Stimulated activated memory B cell treated with anti-CD40 and anti-IgM and Interleukin-4, amounts not matched to agents 10 μg/mL and 1 μg/mL and 100 μg/mL, for 72 hours (primary cell): ENCODE measurements at regions not wholly inside any gene's neighbourhood (a gene's known extent, or its start where the extent isn't known, plus 50 kb on each side); places are given as distances from the start of the nearest gene placed in this dataset.
A peak's percentile ranks its signal among the peaks of the same experiment; 100 is the strongest.

Experiments used
- ATAC-seq: fragments of 150-1000 bp; cut with Tn5 transposase; 2 replicates; pipeline ENCODE4 v1.10.0; 2021
- H3K27ac Mint-ChIP-seq: one replicate; pipeline ENCODE4 v1.8.0; 2022; ENCODE audit warnings: mild to moderate bottlenecking, mixed read lengths
- H3K27me3 Mint-ChIP-seq: one replicate; pipeline ENCODE4 v1.8.0; 2022; ENCODE audit warnings: mixed read lengths
- H3K36me3 Mint-ChIP-seq: one replicate; pipeline ENCODE4 v1.8.0; 2022; ENCODE audit warnings: mixed read lengths
- H3K4me1 Mint-ChIP-seq: one replicate; pipeline ENCODE4 v1.8.0; 2022; ENCODE audit warnings: mixed read lengths
- H3K4me3 Mint-ChIP-seq: one replicate; pipeline ENCODE4 v1.8.0; 2022; ENCODE audit warnings: mild to moderate bottlenecking, moderate library complexity, mixed read lengths
- H3K9me3 Mint-ChIP-seq: one replicate; pipeline ENCODE4 v1.8.0; 2022; ENCODE audit warnings: mixed read lengths

DNA sequence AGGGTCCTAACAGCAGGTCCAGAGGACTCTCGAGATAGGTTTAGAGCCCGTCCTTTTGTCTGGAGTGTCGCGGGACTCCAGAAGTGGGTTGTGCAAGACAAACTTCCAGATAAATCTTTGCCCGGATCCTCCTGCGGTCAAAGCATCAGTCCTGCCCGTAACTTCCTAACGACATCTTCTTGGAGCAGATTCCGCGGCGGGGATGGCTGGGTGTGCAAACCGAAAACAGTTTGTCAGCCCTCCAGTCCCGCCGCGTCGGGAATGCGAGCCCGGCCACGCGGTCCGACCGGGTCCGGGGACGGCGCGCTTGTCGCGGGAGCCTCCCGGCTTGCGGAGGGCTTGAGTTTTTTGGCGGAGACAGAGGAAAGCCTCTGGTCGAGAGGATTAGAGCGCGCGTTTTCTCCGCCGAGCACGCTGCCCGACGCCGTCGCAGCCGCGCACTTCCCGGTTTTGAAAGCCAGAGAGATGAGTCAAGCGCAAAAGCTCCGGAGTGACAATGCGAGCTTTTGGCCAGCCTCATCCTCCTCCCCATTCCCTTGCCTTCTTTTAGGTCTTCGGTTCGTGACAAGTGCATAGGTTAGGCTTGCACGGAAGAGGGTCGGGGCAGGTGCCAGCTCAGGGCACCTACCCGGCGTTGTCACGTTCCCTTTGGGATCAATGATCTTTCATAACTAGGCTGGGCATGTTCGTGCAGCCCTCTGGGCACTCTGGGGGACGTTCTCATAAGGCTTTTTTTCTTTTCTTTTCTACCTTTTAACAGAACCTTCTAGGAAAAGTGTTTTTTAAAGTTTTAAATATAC, 91.3 kb upstream of the PRDM1 start:
- ATAC-seq = no peak
- H3K36me3 Mint-ChIP-seq = no peaks in the 10 kb centered on the region
- peaks cover 24% of the 10 kb centered on the region for H3K4me1 Mint-ChIP-seq
- H3K27me3 Mint-ChIP-seq = peaks cover 9% of the 10 kb centered on the region
- H3K4me3 Mint-ChIP-seq = peak overlapping the region; percentile 95
- no peaks in the 10 kb centered on the region for H3K9me3 Mint-ChIP-seq
- peak overlapping the region; percentile 46 for H3K27ac Mint-ChIP-seq

DNA sequence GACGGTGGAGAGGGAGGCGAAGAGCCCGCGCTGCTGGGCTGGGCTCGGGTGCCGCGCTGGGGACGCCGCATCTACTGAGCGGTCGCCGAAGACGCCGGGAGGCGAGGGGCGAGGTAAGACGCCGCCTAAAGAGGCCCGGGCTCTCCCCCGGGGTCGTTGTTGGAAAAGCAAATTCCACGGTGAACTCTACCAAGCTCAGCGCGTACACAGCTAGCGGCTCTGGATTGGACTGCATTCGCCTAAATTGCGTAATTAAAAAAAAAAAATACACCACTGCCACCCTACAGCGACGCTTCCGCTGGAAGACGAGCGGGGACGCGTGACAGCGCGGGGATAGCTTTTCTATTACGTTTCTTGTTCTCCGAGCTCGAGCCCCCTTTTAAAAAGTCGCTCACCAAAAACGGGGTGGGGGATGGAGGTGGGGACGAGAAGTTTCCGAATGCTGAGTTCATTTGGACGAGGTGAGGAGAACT, 92.0 kb upstream of the PRDM1 start:
- H3K36me3 Mint-ChIP-seq = no peaks in the 10 kb centered on the region
- no peaks in the 10 kb centered on the region for H3K9me3 Mint-ChIP-seq
- peak; percentile 37 for ATAC-seq
- H3K27me3 Mint-ChIP-seq = peaks cover 9% of the 10 kb centered on the region
- H3K4me1 Mint-ChIP-seq = peaks cover 24% of the 10 kb centered on the region
- H3K27ac Mint-ChIP-seq = peak overlapping the region; percentile 46
- peak overlapping the region; percentile 95 for H3K4me3 Mint-ChIP-seq

DNA sequence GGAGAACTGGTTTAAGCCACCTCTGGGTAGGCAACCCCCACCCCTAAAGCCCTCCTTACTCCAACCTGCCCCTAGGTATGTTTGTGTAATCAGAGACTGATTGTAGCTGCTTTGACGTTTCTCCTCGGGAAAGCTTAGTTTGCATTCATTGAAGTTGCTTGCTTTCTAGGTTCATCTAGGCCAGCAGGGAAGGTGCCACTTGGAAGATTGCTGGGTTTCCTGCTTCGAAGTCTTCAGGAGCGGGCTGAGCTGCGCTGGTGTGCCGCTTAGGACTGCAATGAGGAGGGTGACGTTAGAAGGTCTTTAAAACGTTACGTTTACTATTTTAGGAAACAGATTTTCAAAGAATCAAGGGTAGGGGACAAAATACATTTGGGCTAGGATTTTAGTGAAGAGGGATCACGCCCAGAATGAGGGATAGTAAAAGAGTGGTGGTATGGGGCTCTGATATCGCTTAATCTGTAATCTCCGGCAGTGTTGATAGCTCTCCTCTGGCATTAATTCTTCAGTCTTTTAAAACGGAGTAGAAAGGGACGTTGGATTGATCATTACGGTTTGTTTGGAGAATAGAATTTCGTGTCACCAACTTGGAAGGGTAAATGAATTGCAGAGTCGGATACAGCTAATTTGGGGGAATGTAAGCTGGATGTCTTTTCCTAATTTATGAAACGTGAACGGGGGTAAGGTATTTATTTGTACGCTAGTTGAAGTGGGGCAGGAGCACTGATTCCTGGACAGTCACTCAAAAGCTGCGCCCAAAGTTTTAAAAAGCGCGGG, 92.6 kb upstream of the PRDM1 start:
- H3K4me3 Mint-ChIP-seq = peak overlapping the region; percentile 95
- peak overlapping the region; percentile 46 for H3K27ac Mint-ChIP-seq
- H3K9me3 Mint-ChIP-seq = no peaks in the 10 kb centered on the region
- peaks cover 9% of the 10 kb centered on the region for H3K27me3 Mint-ChIP-seq
- peaks cover 24% of the 10 kb centered on the region for H3K4me1 Mint-ChIP-seq
- H3K36me3 Mint-ChIP-seq = no peaks in the 10 kb centered on the region
- ATAC-seq = no peak

DNA sequence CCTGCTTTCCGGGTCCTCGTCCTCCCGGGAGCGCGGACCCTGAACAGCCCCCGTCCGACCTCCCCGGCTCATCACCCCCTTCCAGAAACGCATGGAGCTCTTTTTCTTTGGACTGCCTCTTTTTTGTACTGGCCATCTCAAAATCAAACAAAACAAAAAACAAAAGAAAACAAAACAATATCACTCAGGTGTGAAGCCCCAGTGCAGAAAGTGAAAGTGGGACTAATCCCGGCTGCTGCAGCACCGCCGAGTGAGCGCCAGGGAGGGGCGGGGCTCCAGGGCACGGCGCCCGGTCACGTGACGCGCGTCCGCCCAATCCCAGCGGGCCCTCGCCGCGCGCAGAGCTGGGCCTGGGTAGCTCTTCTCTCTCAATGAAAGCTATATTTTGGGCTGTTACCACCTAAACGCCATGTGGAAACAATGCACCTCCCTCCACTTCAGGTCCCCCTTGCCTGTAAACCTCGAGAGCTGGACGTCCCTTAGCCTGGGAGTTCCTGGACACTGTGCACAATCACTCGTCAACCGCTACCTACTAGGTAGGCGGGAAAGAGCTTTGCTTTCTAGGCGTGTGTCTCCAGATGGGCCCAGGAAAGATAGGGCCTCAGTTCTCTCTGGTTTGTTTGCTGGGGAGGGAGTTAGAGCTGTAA, 93.7 kb upstream of the PRDM1 start:
- no peaks in the 10 kb centered on the region for H3K9me3 Mint-ChIP-seq
- H3K27me3 Mint-ChIP-seq = peaks cover 18% of the 10 kb centered on the region
- H3K36me3 Mint-ChIP-seq = no peaks in the 10 kb centered on the region
- H3K27ac Mint-ChIP-seq = peak overlapping the region; percentile 95
- ATAC-seq = peak; percentile 97
- H3K4me1 Mint-ChIP-seq = peaks cover 24% of the 10 kb centered on the region
- peak overlapping the region; percentile 95 for H3K4me3 Mint-ChIP-seq

GRCh38 chr6:105991561-105992314, 94.4 kb upstream of the PRDM1 start:
- Mint-ChIP-seq H3K27me3 (peaks cover 25% of the 10 kb centered on the region), H3K4me1 (peaks cover 24% of the 10 kb centered on the region), H3K27ac (peak overlapping the region; percentile 95), H3K9me3 (no peaks in the 10 kb centered on the region), H3K36me3 (no peaks in the 10 kb centered on the region), H3K4me3 (peak overlapping the region; percentile 95)
- ATAC-seq = peak; percentile 39

GRCh38 chr6:105990151-105990550, 96.0 kb upstream of the PRDM1 start:
- Mint-ChIP-seq H3K4me1 (peaks cover 30% of the 10 kb centered on the region), H3K9me3 (no peaks in the 10 kb centered on the region), H3K27me3 (peaks cover 34% of the 10 kb centered on the region), H3K4me3 (no peak overlapping the region), H3K36me3 (no peaks in the 10 kb centered on the region), H3K27ac (no peak overlapping the region)
- ATAC-seq = no peak

GRCh38 chr6:105988812-105989577, 97.1 kb upstream of the PRDM1 start:
- no peak for ATAC-seq
- no peaks in the 10 kb centered on the region for H3K9me3 Mint-ChIP-seq
- no peaks in the 10 kb centered on the region for H3K36me3 Mint-ChIP-seq
- H3K27ac Mint-ChIP-seq = no peak overlapping the region
- H3K4me3 Mint-ChIP-seq = no peak overlapping the region
- peaks cover 42% of the 10 kb centered on the region for H3K27me3 Mint-ChIP-seq
- peaks cover 25% of the 10 kb centered on the region for H3K4me1 Mint-ChIP-seq

GRCh38 chr6:105988321-105988720, 97.8 kb upstream of the PRDM1 start:
- Mint-ChIP-seq H3K27ac (no peak overlapping the region), H3K4me1 (peaks cover 18% of the 10 kb centered on the region), H3K27me3 (peaks cover 46% of the 10 kb centered on the region), H3K9me3 (no peaks in the 10 kb centered on the region), H3K36me3 (no peaks in the 10 kb centered on the region), H3K4me3 (no peak overlapping the region)
- ATAC-seq = no peak

- Mint-ChIP-seq H3K27me3 (peaks cover 51% of the 10 kb centered on the region), H3K4me1 (peaks cover 10% of the 10 kb centered on the region), H3K36me3 (no peaks in the 10 kb centered on the region), H3K4me3 (no peak overlapping the region), H3K9me3 (no peaks in the 10 kb centered on the region), H3K27ac (no peak overlapping the region)
- ATAC-seq = no peak
Observed at GRCh38 chr6:105987516-105987915, 98.6 kb upstream of the PRDM1 start.

GRCh38 chr6:105986998-105987397, 99.1 kb upstream of the PRDM1 start:
- no peak for ATAC-seq
- no peaks in the 10 kb centered on the region for H3K9me3 Mint-ChIP-seq
- H3K36me3 Mint-ChIP-seq = no peaks in the 10 kb centered on the region
- peaks cover 56% of the 10 kb centered on the region for H3K27me3 Mint-ChIP-seq
- H3K4me3 Mint-ChIP-seq = no peak overlapping the region
- no peak overlapping the region for H3K27ac Mint-ChIP-seq
- peaks cover 10% of the 10 kb centered on the region for H3K4me1 Mint-ChIP-seq

DNA sequence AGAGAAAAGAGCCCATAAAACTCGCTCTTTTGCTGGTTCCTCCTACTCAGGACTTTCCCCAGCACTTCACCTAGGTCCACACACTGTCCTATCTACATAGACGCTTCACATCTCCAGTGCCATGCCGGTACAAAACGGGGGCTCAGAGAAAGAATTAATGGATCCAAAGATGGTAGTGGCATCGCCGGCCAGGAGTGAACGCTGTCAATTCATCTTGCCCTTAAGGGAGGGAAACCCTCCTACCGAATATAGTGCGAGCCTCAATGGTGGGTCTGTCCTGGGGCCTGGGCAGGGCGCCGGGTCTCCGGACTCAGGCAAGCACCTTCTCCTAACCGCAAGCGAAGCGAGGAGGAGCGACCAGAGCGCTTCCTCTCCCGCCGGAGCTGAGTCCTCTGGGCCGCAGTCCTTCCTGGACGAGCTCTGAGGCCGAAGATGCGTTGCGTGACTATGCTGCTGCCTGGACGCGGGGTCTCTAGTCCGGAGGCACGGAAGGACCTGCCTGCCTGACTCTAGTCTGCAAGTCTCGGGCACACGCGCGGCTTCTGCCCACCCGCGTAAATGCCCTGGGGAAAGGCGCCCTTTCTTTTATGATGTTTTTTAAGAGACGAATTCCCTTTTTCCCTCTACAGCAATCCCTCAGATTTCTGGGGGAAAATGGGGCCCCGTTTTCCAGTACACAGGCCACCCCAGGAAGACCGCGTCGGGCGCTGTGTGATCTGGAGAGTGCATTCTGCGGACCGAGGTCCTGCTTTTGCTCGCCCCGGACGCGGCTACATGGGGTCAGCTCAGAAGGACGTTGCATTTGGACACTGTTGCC, 100.1 kb upstream of the PRDM1 start:
- H3K4me1 Mint-ChIP-seq = peaks cover 16% of the 10 kb centered on the region
- H3K27ac Mint-ChIP-seq = no peak overlapping the region
- H3K9me3 Mint-ChIP-seq = no peaks in the 10 kb centered on the region
- peaks cover under 1% of the 10 kb centered on the region for H3K36me3 Mint-ChIP-seq
- H3K4me3 Mint-ChIP-seq = peak overlapping the region; percentile 10
- H3K27me3 Mint-ChIP-seq = peaks cover 66% of the 10 kb centered on the region
- ATAC-seq = peak; percentile 12

DNA sequence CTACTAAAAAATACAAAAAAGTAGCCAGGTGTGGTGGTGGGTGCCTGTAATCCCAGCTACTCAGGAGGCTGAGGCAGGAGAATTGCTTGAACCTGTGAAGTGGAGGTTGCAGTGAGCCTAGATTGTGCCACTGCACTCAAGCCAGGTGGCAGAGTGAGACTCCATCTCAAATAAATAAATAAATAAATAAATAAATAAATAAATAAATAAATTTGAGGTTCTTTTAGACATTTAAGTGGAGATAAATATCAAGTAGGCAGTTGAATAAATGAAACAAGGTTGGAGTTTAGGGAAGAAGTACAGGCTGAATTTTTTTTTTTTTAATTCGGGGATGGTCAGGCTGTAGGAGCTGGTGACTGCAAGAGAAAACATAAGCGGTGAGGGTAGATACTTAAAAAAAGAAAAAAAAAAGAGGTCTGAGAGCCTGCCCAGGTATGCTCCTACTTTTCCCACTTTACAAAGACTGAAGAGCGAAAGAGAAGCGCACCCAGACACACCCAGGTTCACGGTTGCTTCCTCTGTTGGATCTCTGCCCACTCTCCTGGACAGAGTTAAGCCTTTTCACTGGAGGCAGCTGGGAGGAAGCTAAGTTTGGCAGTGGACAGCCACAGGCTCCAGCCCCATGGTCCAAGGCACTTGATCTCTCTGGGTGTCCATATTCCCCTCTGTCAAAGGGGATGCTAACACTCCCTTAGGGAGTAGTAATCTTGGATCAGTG, 100.9 kb upstream of the PRDM1 start:
- Mint-ChIP-seq H3K4me1 (peaks cover 23% of the 10 kb centered on the region), H3K36me3 (peaks cover 6% of the 10 kb centered on the region), H3K4me3 (no peak overlapping the region), H3K27ac (no peak overlapping the region), H3K9me3 (no peaks in the 10 kb centered on the region), H3K27me3 (peaks cover 73% of the 10 kb centered on the region)
- no peak for ATAC-seq

- Mint-ChIP-seq H3K9me3 (no peaks in the 10 kb centered on the region), H3K27me3 (peaks cover 73% of the 10 kb centered on the region), H3K4me1 (peaks cover 23% of the 10 kb centered on the region), H3K4me3 (no peak overlapping the region), H3K36me3 (peaks cover 6% of the 10 kb centered on the region), H3K27ac (no peak overlapping the region)
- ATAC-seq = no peak
Observed at GRCh38 chr6:105983763-105984162, 102.4 kb upstream of the PRDM1 start.
